Astrocyte (in vitro differentiated cells and primary cell): ENCODE measurements at regions not wholly inside any gene's neighbourhood (a gene's known extent, or its start where the extent isn't known, plus 50 kb on each side); places are given as distances from the start of the nearest gene placed in this dataset.

Experiments
- CTCF ChIP-seq: IDR thresholded peaks from 2 replicates; pipeline ENCODE4 v1.5.1; 2011; ENCODE audit warnings: low read depth, mild to moderate bottlenecking, inconsistent platforms, low read length, moderate library complexity; ENCODE audit not compliant: insufficient read depth
- EZH2 ChIP-seq: IDR thresholded peaks from 2 replicates; pipeline ENCODE4 v1.6.1; 2012; ENCODE audit warnings: mild to moderate bottlenecking, low read length, inconsistent platforms; ENCODE audit not compliant: insufficient read depth

DNA sequence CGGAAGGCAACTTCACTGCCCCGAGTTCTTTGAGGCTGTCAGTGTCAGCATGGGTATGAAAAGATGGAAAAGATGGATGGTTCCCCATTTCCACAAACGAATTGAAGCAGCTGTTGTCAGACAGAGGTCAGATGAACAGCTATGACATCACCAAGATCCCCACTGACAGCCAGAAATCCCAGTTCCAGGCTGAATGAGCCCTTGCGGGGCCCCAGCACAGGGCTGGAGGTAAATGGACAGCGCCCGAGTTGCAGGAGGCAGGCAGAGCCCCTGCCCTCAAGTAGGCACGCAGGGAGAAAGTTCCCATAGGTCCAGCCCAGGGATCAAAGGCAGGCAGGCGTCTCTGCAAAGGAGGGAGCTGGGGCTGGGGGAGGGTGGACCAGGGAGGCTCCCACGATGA, 169.5 kb upstream of the AGAP1 start:
- TF ChIP-seq CTCF: no peak
- no peak for TF ChIP-seq EZH2
